Muscle of back (tissue), 3 donors: ENCODE measurements at regions not wholly inside any gene's neighbourhood (a gene's known extent, or its start where the extent isn't known, plus 50 kb on each side); places are given as distances from the start of the nearest gene placed in this dataset.

ENCODE experiments used
- DNase-seq, 3 donors: peaks; one replicate each; pipeline versions ENCODE4 v3.0.0 to v3.0.0-alpha.2; 2013

GRCh38 chr4:160217352-160217751, 1114.5 kb downstream of the RAPGEF2 start:
- no peak for DNase-seq

DNA sequence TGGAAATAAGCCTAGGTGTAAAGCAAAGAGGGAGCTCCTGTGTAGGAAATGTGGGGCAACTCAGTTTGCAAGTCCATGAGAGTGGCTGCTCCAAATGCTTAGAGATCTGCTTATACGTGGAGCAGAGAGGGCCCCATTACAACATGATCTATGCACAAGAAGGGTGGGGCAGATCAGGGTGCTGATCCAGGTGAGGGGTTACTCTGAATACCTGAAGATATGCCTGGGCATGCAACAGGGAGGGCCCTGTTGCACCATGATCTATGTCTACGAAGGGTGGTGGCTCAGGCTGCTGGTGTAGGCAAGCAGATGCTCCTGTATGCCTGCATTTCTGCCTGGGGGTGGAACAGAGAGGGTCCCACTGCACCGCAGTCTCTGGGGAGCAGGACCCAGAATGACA, 1121.2 kb downstream of the RAPGEF2 start:
- DNase-seq = no peak

DNA sequence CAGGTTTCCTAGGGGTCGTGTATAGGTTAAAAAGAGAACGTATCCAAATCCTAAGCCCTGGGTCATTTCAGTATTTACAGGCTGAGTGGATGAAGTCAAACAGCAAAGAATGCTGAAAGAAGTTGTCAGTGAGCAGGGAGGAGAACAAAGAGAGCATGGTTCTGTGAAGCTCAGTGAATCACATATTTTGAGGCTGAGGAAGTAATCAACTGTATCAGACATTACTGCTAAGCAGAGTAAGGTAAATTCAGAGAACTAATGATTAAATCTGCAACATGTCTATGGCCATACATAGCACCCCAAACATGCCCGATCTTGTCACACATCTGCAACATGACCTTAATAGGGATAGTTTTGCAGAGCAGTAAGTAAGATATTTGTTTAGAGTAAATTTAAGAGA, 1130.3 kb downstream of the RAPGEF2 start:
- no peak for DNase-seq

GRCh38 chr4:160235285-160235684, 1132.4 kb downstream of the RAPGEF2 start:
- DNase-seq = no peak

GRCh38 chr4:160235771-160236170, 1132.9 kb downstream of the RAPGEF2 start:
- no peak for DNase-seq

DNA sequence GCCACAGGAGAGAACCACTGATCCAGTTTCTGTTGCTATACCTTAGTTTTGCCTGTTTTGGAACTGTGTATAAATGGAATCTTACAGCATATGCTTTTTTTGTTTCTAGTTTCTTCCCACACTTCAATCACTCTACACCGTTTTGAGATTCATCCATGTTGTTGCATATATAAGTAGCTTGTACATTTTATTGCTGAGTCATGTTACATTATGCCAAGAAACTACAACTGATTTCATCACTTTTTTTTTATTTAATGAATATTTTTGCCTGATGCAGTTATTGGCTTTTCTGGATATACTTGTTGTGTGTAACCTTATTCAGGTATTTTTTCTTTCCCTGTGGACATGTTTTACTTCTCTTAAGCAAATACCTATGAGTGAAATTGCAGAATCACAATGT, 1135.9 kb downstream of the RAPGEF2 start:
- no peak for DNase-seq

- DNase-seq = no peak
Observed at GRCh38 chr4:160247091-160247656, 1144.3 kb downstream of the RAPGEF2 start.

- peak in 2 of 3 donors; percentile 13 to 37 for DNase-seq
Observed at GRCh38 chr4:160251522-160252170, 1148.8 kb downstream of the RAPGEF2 start.

- DNase-seq = no peak
Observed at GRCh38 chr4:160257318-160257717, 1154.4 kb downstream of the RAPGEF2 start.

DNA sequence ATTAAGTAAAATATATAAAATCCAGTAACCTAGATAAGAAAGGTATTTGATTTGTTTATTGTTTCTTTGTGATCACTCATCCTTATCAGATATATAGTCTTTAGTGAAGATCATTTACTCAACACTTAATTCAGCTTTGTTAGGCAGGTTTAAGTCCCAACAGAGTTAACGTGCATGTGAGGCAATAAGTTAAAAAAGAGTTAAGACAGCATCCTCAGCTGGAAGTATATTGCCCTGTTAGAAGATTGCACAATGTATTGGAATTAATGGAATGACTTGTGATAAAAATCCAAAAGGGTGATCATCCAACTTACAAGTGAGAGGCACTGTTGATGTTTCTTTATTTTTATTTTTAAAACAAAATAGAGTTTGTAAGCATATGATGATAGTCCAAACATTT, 1162.1 kb downstream of the RAPGEF2 start:
- peak in 2 of 3 donors; percentile 4 to 7 for DNase-seq

DNA sequence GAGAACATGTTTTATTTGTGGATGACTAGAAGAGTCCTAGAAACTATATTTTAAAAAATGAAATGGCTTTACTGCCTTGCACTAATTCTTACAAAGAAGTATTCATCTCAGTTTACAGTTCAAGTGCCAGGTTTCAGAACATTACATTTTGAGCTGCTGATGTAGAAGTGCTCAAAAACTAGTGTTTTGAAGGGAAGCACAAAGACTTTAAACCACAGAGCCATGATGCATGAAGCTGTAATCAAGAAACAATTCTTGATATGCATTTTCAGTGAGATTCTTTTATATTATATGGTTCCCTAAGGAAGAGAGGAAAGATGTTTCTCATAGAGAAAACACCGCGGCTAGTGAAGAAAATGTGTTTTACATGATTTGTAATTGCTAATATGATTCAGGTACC, 1163.0 kb downstream of the RAPGEF2 start:
- DNase-seq = peak in 2 of 3 donors; percentile 7 to 19

GRCh38 chr4:160276785-160277325, 1174.0 kb downstream of the RAPGEF2 start:
- DNase-seq = no peak

- no peak for DNase-seq
Observed at GRCh38 chr4:160283081-160283480, 1180.2 kb downstream of the RAPGEF2 start.

DNA sequence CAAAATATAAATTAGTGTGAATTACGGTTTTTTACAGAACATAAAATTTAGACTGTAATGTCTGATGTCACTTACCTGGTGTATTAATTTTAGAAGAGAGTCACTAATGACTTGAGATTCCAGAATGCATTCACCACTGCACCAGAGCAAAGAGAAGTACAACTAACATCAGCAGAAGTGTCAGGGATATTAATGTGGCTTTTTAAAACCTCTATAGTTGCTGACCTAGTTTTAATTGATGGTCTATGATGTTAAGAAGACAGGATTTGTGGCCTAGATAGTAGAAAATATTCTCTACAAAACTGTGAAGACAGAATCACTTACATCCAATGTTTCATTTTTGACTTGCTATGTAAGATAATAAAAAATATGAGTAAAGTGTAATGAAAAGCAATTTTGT, 1181.6 kb downstream of the RAPGEF2 start:
- DNase-seq = no peak

GRCh38 chr4:160286051-160286450, 1183.2 kb downstream of the RAPGEF2 start:
- no peak for DNase-seq

DNA sequence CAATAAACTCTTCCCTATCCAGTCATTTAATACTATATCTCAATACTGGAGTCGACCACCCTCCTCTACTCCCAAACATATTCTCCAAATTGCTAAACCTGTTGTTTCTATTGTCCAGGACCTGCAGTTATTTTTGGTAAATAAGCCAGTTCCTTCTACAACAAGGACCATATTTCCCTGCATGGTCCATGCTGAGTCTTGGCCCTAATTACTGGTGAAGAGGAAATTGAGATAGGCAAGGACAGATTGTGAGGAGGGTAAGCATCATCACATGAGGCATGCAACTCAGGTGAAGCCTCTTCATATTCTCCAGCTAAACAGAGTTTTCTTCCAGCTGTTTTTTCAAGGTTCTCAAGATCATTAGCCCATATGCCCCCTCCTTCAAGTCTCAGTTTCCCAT, 1193.6 kb downstream of the RAPGEF2 start:
- DNase-seq = no peak

- no peak for DNase-seq
Observed at GRCh38 chr4:160299177-160299576, 1196.3 kb downstream of the RAPGEF2 start.

DNA sequence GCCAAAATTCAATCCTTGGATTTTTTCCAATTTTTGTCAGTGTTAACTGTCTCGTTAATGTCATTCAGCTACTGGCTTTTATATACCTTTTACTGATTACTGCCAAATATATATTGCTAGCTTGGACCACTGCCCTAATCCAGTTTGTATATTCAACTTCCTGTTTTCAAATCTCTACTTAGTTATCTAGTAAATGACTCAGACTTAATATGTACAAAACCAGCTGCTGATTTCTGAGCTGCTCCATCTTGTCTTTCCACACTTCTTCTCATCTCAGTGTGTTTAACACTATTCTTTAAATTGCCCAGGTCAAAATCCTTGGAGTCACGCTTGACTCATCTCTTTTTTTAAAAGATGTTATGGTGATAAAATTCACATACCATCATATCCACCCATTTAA, 1196.7 kb downstream of the RAPGEF2 start:
- DNase-seq = no peak

- DNase-seq = peak in 1 of 3 donors; percentile 19
Observed at GRCh38 chr4:160316036-160316435, 1213.2 kb downstream of the RAPGEF2 start.

- no peak for DNase-seq
Observed at GRCh38 chr4:160318567-160319220, 1215.8 kb downstream of the RAPGEF2 start.

DNA sequence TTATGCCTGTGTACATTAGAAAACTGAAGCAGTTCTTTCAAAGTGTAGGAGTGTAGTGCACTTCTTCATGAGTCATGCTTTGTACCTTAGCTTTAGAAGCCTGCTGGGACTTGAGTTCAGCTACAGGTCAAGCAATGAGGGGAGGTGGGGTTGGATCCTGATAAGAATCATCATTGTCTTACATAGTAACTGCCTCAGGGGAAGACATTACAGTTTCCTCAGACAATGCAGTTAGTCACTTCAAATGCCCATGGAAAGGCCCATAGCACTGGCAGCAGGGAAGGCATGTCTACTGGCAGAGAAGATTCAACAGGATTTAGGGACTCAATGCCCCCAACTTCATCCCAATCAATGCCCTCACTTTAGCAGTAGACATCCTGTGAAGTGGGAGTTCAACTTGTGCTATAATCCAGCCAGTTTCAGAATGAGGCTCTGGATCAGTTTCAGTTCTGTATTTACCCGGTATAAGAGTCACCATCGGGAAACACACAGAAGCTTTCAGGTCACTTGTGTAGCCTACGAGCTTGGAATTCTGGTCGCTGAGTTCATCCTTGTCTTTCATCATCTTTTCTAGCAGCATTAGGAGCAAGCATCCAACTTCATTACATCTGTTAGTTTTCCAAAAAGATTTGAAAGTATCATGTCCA, 1216.5 kb downstream of the RAPGEF2 start:
- peak in 1 of 3 donors; percentile 6 for DNase-seq

GRCh38 chr4:160319868-160320260, 1217.0 kb downstream of the RAPGEF2 start:
- DNase-seq = no peak

DNA sequence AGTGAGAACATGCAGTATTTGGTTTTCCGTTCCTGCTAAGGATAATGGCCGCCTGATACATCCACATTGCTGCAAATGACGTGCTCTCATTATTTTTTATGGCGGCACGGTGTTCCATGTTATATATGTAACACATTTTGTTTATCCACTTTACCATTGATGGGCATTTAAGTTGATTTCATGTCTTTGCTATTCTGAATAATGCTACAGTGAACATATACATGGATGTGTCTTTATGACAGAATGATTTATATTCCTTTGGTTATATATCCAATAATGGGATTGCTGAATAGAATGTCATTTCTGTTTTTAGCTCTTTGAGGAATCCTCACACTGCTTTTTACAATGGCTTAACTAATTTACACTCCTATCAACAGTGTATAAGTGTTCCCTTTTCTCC, 1223.2 kb downstream of the RAPGEF2 start:
- DNase-seq = no peak
